T-helper 2 cell treated with Interferon-gamma antibody and Interleukin-4, amounts not matched to agents 100 ng/mL and 5 ng/mL, for 36 hours (primary cell): ENCODE measurements at regions not wholly inside any gene's neighbourhood (a gene's known extent, or its start where the extent isn't known, plus 50 kb on each side); places are given as distances from the start of the nearest gene placed in this dataset.

Experiments
- intact Hi-C: fragments of 100-400 bp; cut with micrococcal nuclease; formaldehyde crosslinking; loops from one replicate; pipeline ENCODE4 v1.15.1; 2023

- intact Hi-C loops = no loop called here
Measured at GRCh38 chr4:66625480-66625879, 919.8 kb downstream of the CENPC start.

- intact Hi-C loops = no loop called here
Measured at GRCh38 chr4:66613591-66613990, 931.7 kb downstream of the CENPC start.

GRCh38 chr4:66609014-66609413 is 936.3 kb downstream of the CENPC start:
- intact Hi-C loops = no loop called here

GRCh38 chr4:66606908-66607307 is 936.6 kb upstream of the EPHA5 start:
- intact Hi-C loops = no loop called here

GRCh38 chr4:66606215-66606614 is 935.9 kb upstream of the EPHA5 start:
- intact Hi-C loops = no loop called here

- intact Hi-C loops = no loop called here
Measured at GRCh38 chr4:66604192-66604591, 933.9 kb upstream of the EPHA5 start.

GRCh38 chr4:66602622-66603021 is 932.3 kb upstream of the EPHA5 start:
- intact Hi-C loops = no loop called here

GRCh38 chr4:66591968-66592367 is 921.7 kb upstream of the EPHA5 start:
- intact Hi-C loops = no loop called here

GRCh38 chr4:66590488-66591215 is 920.4 kb upstream of the EPHA5 start:
- intact Hi-C loops = no loop called here

GRCh38 chr4:66589183-66589582 is 918.9 kb upstream of the EPHA5 start:
- intact Hi-C loops = no loop called here

- intact Hi-C loops = no loop called here
Measured at GRCh38 chr4:66585767-66586166, 915.5 kb upstream of the EPHA5 start.

- intact Hi-C loops = no loop called here
Measured at GRCh38 chr4:66577922-66578321, 907.6 kb upstream of the EPHA5 start.

GRCh38 chr4:66575008-66575696 is 904.9 kb upstream of the EPHA5 start:
- intact Hi-C loops = no loop called here

GRCh38 chr4:66574145-66574978 is 904.1 kb upstream of the EPHA5 start:
- intact Hi-C loops = no loop called here

- intact Hi-C loops = no loop called here
Measured at GRCh38 chr4:66572949-66573348, 902.7 kb upstream of the EPHA5 start.

GRCh38 chr4:66571145-66571695 is 900.9 kb upstream of the EPHA5 start:
- intact Hi-C loops = no loop called here

- intact Hi-C loops = no loop called here
Measured at GRCh38 chr4:66569228-66569627, 898.9 kb upstream of the EPHA5 start.

- intact Hi-C loops = no loop called here
Measured at GRCh38 chr4:66568431-66568830, 898.1 kb upstream of the EPHA5 start.

- intact Hi-C loops = no loop called here
Measured at GRCh38 chr4:66568001-66568400, 897.7 kb upstream of the EPHA5 start.

- intact Hi-C loops = no loop called here
Measured at GRCh38 chr4:66567551-66567950, 897.3 kb upstream of the EPHA5 start.

GRCh38 chr4:66565801-66566200 is 895.5 kb upstream of the EPHA5 start:
- intact Hi-C loops = no loop called here
